ENCODE measurements at regions not wholly inside any gene's neighbourhood (a gene's known extent, or its start where the extent isn't known, plus 50 kb on each side); places are given as distances from the start of the nearest gene placed in this dataset.

DNA sequence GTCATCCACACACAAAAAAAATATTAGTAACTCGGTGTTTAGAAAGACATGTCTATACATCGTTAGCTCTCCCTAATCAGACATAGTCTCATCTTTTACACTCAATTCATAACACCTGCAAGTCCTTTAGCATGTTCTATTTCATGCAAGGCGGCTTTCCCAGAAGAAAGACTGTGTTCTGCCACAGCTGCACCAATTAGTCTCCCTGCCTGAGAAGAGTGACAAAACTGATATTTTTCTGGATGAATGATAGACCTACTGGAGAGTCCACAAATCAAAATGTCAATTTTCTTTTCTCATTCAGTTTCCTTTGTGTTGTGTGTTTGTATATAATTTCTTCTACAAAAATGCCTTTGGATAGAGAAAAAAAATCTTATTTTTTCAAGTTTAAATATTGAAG is 435.8 kb upstream of the EPHA3 start (continued):
- TF ChIP-seq ZBTB21 (tag by site-specific recombination; IDR thresholded peaks at IDR 0.05) (no peak), ZNF585B (tag by site-specific recombination; IDR thresholded peaks at IDR 0.05) (no peak), KLF1 (tag by site-specific recombination; IDR thresholded peaks at IDR 0.05) (no peak)

GRCh38 chr3:88677298-88677697 is 430.1 kb upstream of the EPHA3 start:
- H3K4me3 ChIP-seq (ENCODE audit: low read depth, low read length), result no peak overlapping the region
- H3K9me3 ChIP-seq (ENCODE audit: control insufficient read depth, insufficient read depth, low read depth, low read length), result no peaks in the 10 kb centered on the region
- ChIA-PET POLR2A (no interaction called here), CTCF (no interaction called here)
- TF ChIP-seq SCRT2 (tag by site-specific recombination; IDR thresholded peaks at IDR 0.05) (no peak), SETDB1 (IDR thresholded peaks at IDR 0.05; ENCODE audit: insufficient read length, low read length) (no peak), ZNF560 (tag by site-specific recombination; IDR thresholded peaks at IDR 0.05; ENCODE audit: borderline replicate concordance) (no peak), PRDM1 (tag by site-specific recombination; IDR thresholded peaks at IDR 0.05) (no peak)
- no peaks in the 10 kb centered on the region for H3K4me1 ChIP-seq (ENCODE audit: control insufficient read depth, insufficient read depth, low read length)
- H3K36me3 ChIP-seq (ENCODE audit: control insufficient read depth in 2 of 2, insufficient read depth in 1 of 2, low read length in 2 of 2), result no peaks in the 10 kb centered on the region
- no peak overlapping the region for H3K27ac ChIP-seq (ENCODE audit: extremely low read depth, low read depth, low read length)

DNA sequence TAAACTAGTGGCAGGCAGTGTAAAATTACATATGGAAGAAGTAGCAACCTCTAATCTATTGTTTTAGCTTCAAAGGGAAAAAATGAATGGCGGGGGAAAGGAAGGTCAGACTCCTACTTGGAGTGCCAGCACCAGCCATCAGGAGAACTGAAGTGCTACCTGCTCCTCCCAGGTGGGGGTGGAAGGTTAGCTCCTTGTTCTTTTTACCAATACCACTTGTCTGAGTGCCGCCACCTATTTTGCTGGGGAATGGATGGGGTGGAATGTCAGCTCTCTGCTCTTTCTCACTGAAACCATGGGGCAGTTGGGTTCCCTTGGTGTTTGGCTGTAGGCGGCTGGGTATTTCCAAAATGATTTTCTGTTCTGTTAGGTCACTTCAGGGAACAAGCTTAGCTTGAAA is 428.7 kb upstream of the EPHA3 start:
- ChIA-PET CTCF (no interaction called here), POLR2A (no interaction called here)
- Histone ChIP-seq H3K9me3 (ENCODE audit: control insufficient read depth, insufficient read depth, low read depth, low read length) (no peaks in the 10 kb centered on the region), H3K4me1 (ENCODE audit: control insufficient read depth, insufficient read depth, low read length) (no peaks in the 10 kb centered on the region), H3K36me3 (ENCODE audit: control insufficient read depth in 2 of 2, insufficient read depth in 1 of 2, low read length in 2 of 2) (no peaks in the 10 kb centered on the region), H3K4me3 (ENCODE audit: low read depth, low read length) (no peak overlapping the region), H3K27ac (ENCODE audit: extremely low read depth, low read depth, low read length) (no peak overlapping the region)
- TF ChIP-seq PRDM2 (tag by site-specific recombination; IDR thresholded peaks at IDR 0.05; ENCODE audit: borderline replicate concordance) (no peak), ZNF707 (tag by site-specific recombination; IDR thresholded peaks at IDR 0.05) (no peak), ZNF398 (tag by site-specific recombination; IDR thresholded peaks at IDR 0.05) (no peak)

DNA sequence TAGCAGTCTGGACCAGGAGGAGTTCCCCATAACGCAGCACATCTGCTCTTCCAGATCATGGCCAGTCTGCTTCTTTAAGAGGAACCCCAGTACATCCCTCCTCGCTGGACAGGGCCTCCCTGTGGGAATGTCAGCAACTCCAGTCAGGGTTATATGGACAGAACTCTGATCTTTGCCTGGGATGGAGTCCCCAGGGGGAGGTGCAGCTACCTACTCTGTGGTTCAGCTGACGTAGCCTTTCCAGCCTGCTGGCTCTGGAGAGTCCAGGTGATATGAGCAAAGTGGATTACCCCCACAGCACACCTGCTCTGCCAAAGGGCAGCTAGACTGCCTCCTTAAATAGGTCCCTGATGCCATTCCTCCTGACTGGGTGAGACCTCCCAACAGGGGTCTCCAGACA is 417.1 kb upstream of the EPHA3 start:
- POLR2A ChIA-PET, result no interaction called here
- Histone ChIP-seq H3K27ac (ENCODE audit: extremely low read depth, low read depth, low read length) (no peak overlapping the region), H3K9me3 (ENCODE audit: control insufficient read depth, insufficient read depth, low read depth, low read length) (no peaks in the 10 kb centered on the region), H3K4me3 (ENCODE audit: low read depth, low read length) (no peak overlapping the region), H3K36me3 (ENCODE audit: control insufficient read depth in 2 of 2, insufficient read depth in 1 of 2, low read length in 2 of 2) (no peaks in the 10 kb centered on the region), H3K4me1 (ENCODE audit: control insufficient read depth, insufficient read depth, low read length) (no peaks in the 10 kb centered on the region)
- TF ChIP-seq ZNF398 (tag by site-specific recombination; IDR thresholded peaks at IDR 0.05) (no peak), ZNF274 (IDR thresholded peaks at IDR 0.05; ENCODE audit: low read length) (no peak), ZNF274 (tag by site-specific recombination; IDR thresholded peaks at IDR 0.05; ENCODE audit: borderline replicate concordance) (no peak), ZNF341 (tag by site-specific recombination; IDR thresholded peaks at IDR 0.05; ENCODE audit: low read depth) (no peak), ZNF335 (tag by site-specific recombination; conservative IDR thresholded peaks at IDR 0.05) (no peak), ZNF138 (tag by site-specific recombination; IDR thresholded peaks at IDR 0.05; ENCODE audit: borderline replicate concordance) (no peak), ZNF707 (tag by site-specific recombination; IDR thresholded peaks at IDR 0.05) (no peak)
- CTCF ChIA-PET, result no interaction called here

All from HEK293 (cell line).